HL-60 (cell line): ENCODE measurements at regions not wholly inside any gene's neighbourhood (a gene's known extent, or its start where the extent isn't known, plus 50 kb on each side); places are given as distances from the start of the nearest gene placed in this dataset.

ENCODE experiments used
- DNase-seq, 2 experiments: peaks; one replicate each; pipeline ENCODE4 v3.0.0-alpha.2; 2010 to 2020; ENCODE audit warnings: low read depth in 1 of 2, low spot score in 1 of 2
- H3K27ac ChIP-seq: fragments of 250-450 bp; sonication (Bioruptor Pico); replicated peaks from 2 replicates; pipeline ENCODE4 v1.5.1; 2020; ENCODE audit warnings: mild to moderate bottlenecking, moderate library complexity
- H3K27me3 ChIP-seq: fragments of 250-450 bp; sonication (Bioruptor Pico); 2 replicates; pipeline ENCODE4 v1.5.1; 2021; ENCODE audit warnings: mild to moderate bottlenecking, moderate library complexity; ENCODE audit not compliant: insufficient read depth, poor library complexity, severe bottlenecking
- H3K4me3 ChIP-seq: replicated peaks from 2 replicates; pipeline ENCODE4 v1.5.1; 2011; ENCODE audit warnings: mild to moderate bottlenecking, control low read depth, low read length; ENCODE audit not compliant: insufficient read depth
- CTCF ChIP-seq: IDR thresholded peaks from one replicate; pipeline ENCODE4 v1.5.1; 2011; ENCODE audit warnings: low read length, control low read depth, inconsistent platforms; ENCODE audit not compliant: insufficient read depth
- GABPA ChIP-seq: IDR thresholded peaks from 2 replicates; pipeline ENCODE4 v1.6.1; 2012; ENCODE audit warnings: low read depth
- POLR2AphosphoS5 ChIP-seq: IDR thresholded peaks from 2 replicates; pipeline ENCODE4 v1.6.1; 2012; ENCODE audit warnings: low read depth
- REST ChIP-seq: IDR thresholded peaks from 2 replicates; pipeline ENCODE4 v1.6.1; 2012; ENCODE audit warnings: low read depth; ENCODE audit not compliant: insufficient replicate concordance
- SPI1 ChIP-seq: IDR thresholded peaks from 2 replicates; pipeline ENCODE4 v1.6.1; 2012; ENCODE audit warnings: low read depth, mild to moderate bottlenecking, borderline replicate concordance

- DNase-seq: no peak
- no peak overlapping the region for H3K27ac ChIP-seq
- H3K27me3 ChIP-seq: no peaks in the 10 kb centered on the region
- H3K4me3 ChIP-seq: no peak overlapping the region
- TF ChIP-seq REST: no peak
- no peak for TF ChIP-seq CTCF
- TF ChIP-seq POLR2AphosphoS5: no peak
- no peak for TF ChIP-seq GABPA
- no peak for TF ChIP-seq SPI1
Measured at GRCh38 chr3:187927565-187927964, 182.3 kb upstream of the BCL6 start.

GRCh38 chr3:187929112-187929816 lies 184.0 kb upstream of the BCL6 start:
- H3K4me3 ChIP-seq: no peak overlapping the region
- H3K27ac ChIP-seq: no peak overlapping the region
- no peak for DNase-seq
- H3K27me3 ChIP-seq: no peaks in the 10 kb centered on the region
- no peak for TF ChIP-seq CTCF
- no peak for TF ChIP-seq GABPA
- no peak for TF ChIP-seq POLR2AphosphoS5
- no peak for TF ChIP-seq SPI1
- TF ChIP-seq REST: no peak

- no peak for DNase-seq
- H3K27ac ChIP-seq: no peak overlapping the region
- H3K4me3 ChIP-seq: no peak overlapping the region
- TF ChIP-seq CTCF: no peak
- TF ChIP-seq REST: no peak
- TF ChIP-seq SPI1: no peak
- no peak for TF ChIP-seq POLR2AphosphoS5
- TF ChIP-seq GABPA: no peak
- H3K27me3 ChIP-seq: no peaks in the 10 kb centered on the region
Measured at GRCh38 chr3:187930021-187930420, 184.8 kb upstream of the BCL6 start.
